ENCODE measurements at regions not wholly inside any gene's neighbourhood (a gene's known extent, or its start where the extent isn't known, plus 50 kb on each side); places are given as distances from the start of the nearest gene placed in this dataset.

- H3K27me3 ChIP-seq (ENCODE audit: control insufficient read depth, insufficient read depth, low read length): no peaks in the 10 kb centered on the region
- H3K9me3 ChIP-seq (ENCODE audit: control insufficient read depth, insufficient read depth, low read depth, low read length): no peaks in the 10 kb centered on the region
- in situ Hi-C loops (cut with HindIII; ENCODE audit: low pct_unique_long_range_greater_than_20kb, low sequenced_read_pairs) (no loop called here), intact Hi-C loops (cut with micrococcal nuclease; ENCODE audit: unreplicated experiment) (loop anchor here (5.0 kb wide), 1 partner anchor 90 kb away; no protein-coding TSS in a partner anchor)
- POLR2A ChIA-PET: no interaction called here
- H3K4me3 ChIP-seq (ENCODE audit: low read depth in 2 of 2, low read length in 2 of 2): no peak overlapping the region
- DNase-seq (ENCODE audit: low read depth, low spot score) (no peak), ATAC-seq (no peak)
- CTCF ChIA-PET: no interaction called here
- BruUV-seq (replicated peaks): no TSS peak
- peaks cover 22% of the 10 kb centered on the region for H3K4me1 ChIP-seq (ENCODE audit: control insufficient read depth, insufficient read depth, low read length)
- H3K36me3 ChIP-seq (ENCODE audit: control insufficient read depth, insufficient read depth, low read length): no peaks in the 10 kb centered on the region
- H3K27ac ChIP-seq (ENCODE audit: low read length): peak overlapping the region; percentile 18; the same call in 1 of the 2 replicates
- TF ChIP-seq, protein P1, sequence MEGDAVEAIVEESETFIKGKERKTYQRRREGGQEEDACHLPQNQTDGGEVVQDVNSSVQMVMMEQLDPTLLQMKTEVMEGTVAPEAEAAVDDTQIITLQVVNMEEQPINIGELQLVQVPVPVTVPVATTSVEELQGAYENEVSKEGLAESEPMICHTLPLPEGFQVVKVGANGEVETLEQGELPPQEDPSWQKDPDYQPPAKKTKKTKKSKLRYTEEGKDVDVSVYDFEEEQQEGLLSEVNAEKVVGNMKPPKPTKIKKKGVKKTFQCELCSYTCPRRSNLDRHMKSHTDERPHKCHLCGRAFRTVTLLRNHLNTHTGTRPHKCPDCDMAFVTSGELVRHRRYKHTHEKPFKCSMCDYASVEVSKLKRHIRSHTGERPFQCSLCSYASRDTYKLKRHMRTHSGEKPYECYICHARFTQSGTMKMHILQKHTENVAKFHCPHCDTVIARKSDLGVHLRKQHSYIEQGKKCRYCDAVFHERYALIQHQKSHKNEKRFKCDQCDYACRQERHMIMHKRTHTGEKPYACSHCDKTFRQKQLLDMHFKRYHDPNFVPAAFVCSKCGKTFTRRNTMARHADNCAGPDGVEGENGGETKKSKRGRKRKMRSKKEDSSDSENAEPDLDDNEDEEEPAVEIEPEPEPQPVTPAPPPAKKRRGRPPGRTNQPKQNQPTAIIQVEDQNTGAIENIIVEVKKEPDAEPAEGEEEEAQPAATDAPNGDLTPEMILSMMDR (IDR thresholded peaks at IDR 0.05): no peak
- TF ChIP-seq TCF7L2 (IDR thresholded peaks at IDR 0.05; ENCODE audit: low read depth, low read length): no peak
- TF ChIP-seq REST (IDR thresholded peaks at IDR 0.05; ENCODE audit: insufficient read depth in 1 of 2, low read depth in 2 of 2, low read length in 1 of 2): no peak
- TF ChIP-seq SIN3A (IDR thresholded peaks at IDR 0.05; ENCODE audit: borderline replicate concordance, insufficient read depth, low read depth, low read length): no peak
- TF ChIP-seq POLR2AphosphoS5 (IDR thresholded peaks at IDR 0.05; ENCODE audit: low read depth, low read length): no peak
These were observed 72.3 kb upstream of the TOX2 start for GRCh38 chr20:43842126-43843020.

DNA sequence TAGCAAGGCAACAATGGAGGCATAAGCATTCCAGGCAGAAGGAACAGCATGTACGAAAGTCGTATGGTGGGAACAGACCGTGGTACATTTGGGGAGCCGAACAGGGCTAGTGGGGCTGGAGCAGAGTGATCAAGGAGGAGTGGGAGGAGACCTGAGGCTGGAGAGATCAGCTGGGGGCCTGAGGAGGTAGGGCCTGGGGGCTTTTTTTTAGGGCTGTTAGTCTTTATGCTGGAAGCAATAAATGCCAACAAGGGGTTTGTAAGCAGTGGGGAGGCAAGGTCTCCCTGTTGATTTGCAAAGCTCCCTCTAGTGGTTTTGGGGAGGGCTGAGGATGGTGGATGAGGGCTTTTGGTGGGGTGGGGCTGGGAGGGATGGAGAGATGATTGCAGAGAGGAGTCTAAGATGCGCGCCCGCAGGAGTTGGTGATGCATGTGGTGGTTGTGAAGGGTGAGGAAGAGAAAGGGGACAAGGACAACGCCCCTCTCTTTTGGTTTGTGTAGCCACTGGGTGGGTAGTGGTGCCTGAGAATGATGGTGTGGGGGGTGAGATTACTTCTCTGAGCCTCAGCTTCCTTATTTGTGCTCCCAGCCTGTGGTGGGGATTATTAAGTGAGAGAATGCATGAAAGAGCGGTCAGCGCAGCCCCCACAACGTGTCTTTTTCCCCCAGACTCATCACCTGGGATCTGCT is 74.1 kb upstream of the TOX2 start:
- DNase-seq (ENCODE audit: low read depth, low spot score) (no peak), ATAC-seq (peak; percentile 76)
- Histone ChIP-seq H3K4me1 (ENCODE audit: control insufficient read depth, insufficient read depth, low read length) (peaks cover 13% of the 10 kb centered on the region), H3K27me3 (ENCODE audit: control insufficient read depth, insufficient read depth, low read length) (no peaks in the 10 kb centered on the region), H3K36me3 (ENCODE audit: control insufficient read depth, insufficient read depth, low read length) (no peaks in the 10 kb centered on the region), H3K4me3 (ENCODE audit: low read depth in 2 of 2, low read length in 2 of 2) (no peak overlapping the region), H3K27ac (ENCODE audit: low read length) (no peak overlapping the region), H3K9me3 (ENCODE audit: control insufficient read depth, insufficient read depth, low read depth, low read length) (no peaks in the 10 kb centered on the region)
- CTCF ChIA-PET: interaction anchor here (0.6 to 1.0 kb wide), 6 partner anchors 10 to 133 kb away, joined by 4 to 7 read pairs (median 5); no protein-coding TSS in a partner anchor
- intact Hi-C loops (cut with micrococcal nuclease; ENCODE audit: unreplicated experiment): loop anchor here (5.0 kb wide), 1 partner anchor 88 kb away; no protein-coding TSS in a partner anchor
- no peak for TF ChIP-seq POLR2AphosphoS5 (IDR thresholded peaks at IDR 0.05; ENCODE audit: low read depth, low read length)
- TF ChIP-seq, protein P1 (IDR thresholded peaks at IDR 0.05): peak; percentile 86
- POLR2A ChIA-PET: interaction anchor here (0.6 to 0.7 kb wide), 2 partner anchors 119 to 272 kb away, joined by 4 read pairs; no protein-coding TSS in a partner anchor
- in situ Hi-C loops (cut with HindIII; ENCODE audit: low pct_unique_long_range_greater_than_20kb, low sequenced_read_pairs): no loop called here
- BruUV-seq (replicated peaks): no TSS peak

Data from Panc1 (cell line).